GM23338 (cell line): ENCODE measurements at regions not wholly inside any gene's neighbourhood (a gene's known extent, or its start where the extent isn't known, plus 50 kb on each side); places are given as distances from the start of the nearest gene placed in this dataset.

Source experiments
- CREB1 ChIP-seq: fragments of 250-450 bp; sonication (Bioruptor Pico); IDR thresholded peaks from 2 replicates; pipeline ENCODE4 v1.5.0; 2020; ENCODE audit warnings: low read depth, mild to moderate bottlenecking, moderate library complexity
- CTCF ChIP-seq, 2 experiments: fragments of 200-600 bp in 1 of 2; sonication (generic) in 1 of 2; conservative IDR thresholded peaks; 2 replicates each; pipeline versions ENCODE4 v1.5.1 to v1.6.1; 2016 to 2017; ENCODE audit warnings: antibody characterized with exemption in 2 of 2, low read depth in 2 of 2, mild to moderate bottlenecking in 2 of 2, moderate library complexity in 1 of 2
- EZH2 ChIP-seq: fragments of 200-600 bp; sonication (generic); IDR thresholded peaks from one replicate; pipeline ENCODE4 v1.8.0; 2017; ENCODE audit warnings: antibody characterized with exemption, mild to moderate bottlenecking, low read depth; ENCODE audit not compliant: unreplicated experiment
- EZH2phosphoT487 ChIP-seq: fragments of 200-600 bp; sonication (generic); IDR thresholded peaks from one replicate; pipeline ENCODE4 v1.8.1; 2018; ENCODE audit warnings: antibody characterized with exemption; ENCODE audit not compliant: unreplicated experiment
- JUNB ChIP-seq: IDR thresholded peaks from one replicate; pipeline ENCODE4 v1.6.1; 2016; ENCODE audit warnings: antibody characterized with exemption; ENCODE audit not compliant: unreplicated experiment
- NANOG ChIP-seq: IDR thresholded peaks from 2 replicates; pipeline ENCODE4 v1.6.1; 2016; ENCODE audit warnings: antibody characterized with exemption, borderline replicate concordance
- POLR2AphosphoS5 ChIP-seq: IDR thresholded peaks from 2 replicates; pipeline ENCODE4 v1.6.1; 2016; ENCODE audit warnings: antibody characterized with exemption, low read depth
- STAT1 ChIP-seq: IDR thresholded peaks from one replicate; pipeline ENCODE4 v1.6.1; 2016; ENCODE audit warnings: antibody characterized with exemption; ENCODE audit not compliant: unreplicated experiment
- ZNF114 ChIP-seq: fragments of 250-450 bp; sonication (Bioruptor Pico); IDR thresholded peaks from 2 replicates; pipeline ENCODE4 v1.5.0; 2020; ENCODE audit warnings: mild to moderate bottlenecking, moderate library complexity
- ZNF331 ChIP-seq: fragments of 250-450 bp; sonication (Bioruptor Pico); IDR thresholded peaks from 2 replicates; pipeline ENCODE4 v1.5.0; 2020; ENCODE audit warnings: low read depth, mild to moderate bottlenecking, moderate library complexity
- TF ChIP-seq, protein P1 (sequence below): IDR thresholded peaks from one replicate; pipeline ENCODE4 v1.6.1; 2018; ENCODE audit warnings: antibody characterized with exemption; ENCODE audit not compliant: unreplicated experiment

- TF ChIP-seq EZH2 (no peak), CTCF (conservative IDR thresholded peaks at IDR 0.05; ENCODE audit: low read depth in 2 of 2) (no peak), POLR2AphosphoS5 (no peak), JUNB (no peak), EZH2phosphoT487 (no peak), NANOG (no peak), CREB1 (CRISPR knock-in tag) (no peak), ZNF114 (CRISPR knock-in tag) (no peak), ZNF331 (no peak), STAT1 (no peak)
- TF ChIP-seq, protein P1, sequence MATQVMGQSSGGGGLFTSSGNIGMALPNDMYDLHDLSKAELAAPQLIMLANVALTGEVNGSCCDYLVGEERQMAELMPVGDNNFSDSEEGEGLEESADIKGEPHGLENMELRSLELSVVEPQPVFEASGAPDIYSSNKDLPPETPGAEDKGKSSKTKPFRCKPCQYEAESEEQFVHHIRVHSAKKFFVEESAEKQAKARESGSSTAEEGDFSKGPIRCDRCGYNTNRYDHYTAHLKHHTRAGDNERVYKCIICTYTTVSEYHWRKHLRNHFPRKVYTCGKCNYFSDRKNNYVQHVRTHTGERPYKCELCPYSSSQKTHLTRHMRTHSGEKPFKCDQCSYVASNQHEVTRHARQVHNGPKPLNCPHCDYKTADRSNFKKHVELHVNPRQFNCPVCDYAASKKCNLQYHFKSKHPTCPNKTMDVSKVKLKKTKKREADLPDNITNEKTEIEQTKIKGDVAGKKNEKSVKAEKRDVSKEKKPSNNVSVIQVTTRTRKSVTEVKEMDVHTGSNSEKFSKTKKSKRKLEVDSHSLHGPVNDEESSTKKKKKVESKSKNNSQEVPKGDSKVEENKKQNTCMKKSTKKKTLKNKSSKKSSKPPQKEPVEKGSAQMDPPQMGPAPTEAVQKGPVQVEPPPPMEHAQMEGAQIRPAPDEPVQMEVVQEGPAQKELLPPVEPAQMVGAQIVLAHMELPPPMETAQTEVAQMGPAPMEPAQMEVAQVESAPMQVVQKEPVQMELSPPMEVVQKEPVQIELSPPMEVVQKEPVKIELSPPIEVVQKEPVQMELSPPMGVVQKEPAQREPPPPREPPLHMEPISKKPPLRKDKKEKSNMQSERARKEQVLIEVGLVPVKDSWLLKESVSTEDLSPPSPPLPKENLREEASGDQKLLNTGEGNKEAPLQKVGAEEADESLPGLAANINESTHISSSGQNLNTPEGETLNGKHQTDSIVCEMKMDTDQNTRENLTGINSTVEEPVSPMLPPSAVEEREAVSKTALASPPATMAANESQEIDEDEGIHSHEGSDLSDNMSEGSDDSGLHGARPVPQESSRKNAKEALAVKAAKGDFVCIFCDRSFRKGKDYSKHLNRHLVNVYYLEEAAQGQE = no peak
These were observed 233.5 kb downstream of the EFCAB11 start for GRCh38 chr14:89720741-89721729.
